Retinal pigment epithelial cell (primary cell): ENCODE measurements at regions not wholly inside any gene's neighbourhood (a gene's known extent, or its start where the extent isn't known, plus 50 kb on each side); places are given as distances from the start of the nearest gene placed in this dataset.

ENCODE experiments used
- DNase-seq: peaks from one replicate; pipeline ENCODE4 v3.0.0-alpha.2; 2010; ENCODE audit warnings: low read depth
- H3K4me3 ChIP-seq: 2 replicates; pipeline ENCODE4 v1.5.1; 2011; ENCODE audit warnings: mild to moderate bottlenecking, low read length, control low read depth, moderate library complexity
- CTCF ChIP-seq: conservative IDR thresholded peaks from 2 replicates; pipeline ENCODE4 v1.5.1; 2011; ENCODE audit warnings: low read depth, low read length, control low read depth, inconsistent platforms

DNA sequence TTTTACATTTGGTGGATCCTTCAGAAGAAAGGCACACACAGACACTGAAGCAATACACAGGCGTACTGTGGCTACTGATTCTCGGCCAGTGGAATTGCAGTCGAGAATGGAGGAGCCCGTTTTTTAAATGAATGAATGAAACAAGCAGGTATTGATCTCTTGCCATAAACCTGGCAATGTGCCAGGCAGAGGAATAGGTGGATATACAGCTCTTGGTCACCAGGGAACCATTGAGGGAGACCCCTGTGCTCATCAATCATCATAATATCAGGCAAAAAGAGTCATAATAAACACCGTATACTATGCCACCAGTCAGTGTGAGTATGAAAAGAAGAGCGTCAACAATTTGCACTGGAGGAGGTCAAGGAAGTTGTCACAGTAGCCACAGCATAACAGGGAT, 140.3 kb upstream of the FOXF1 start:
- no peak for TF ChIP-seq CTCF
- no peak overlapping the region for H3K4me3 ChIP-seq
- DNase-seq, result no peak

DNA sequence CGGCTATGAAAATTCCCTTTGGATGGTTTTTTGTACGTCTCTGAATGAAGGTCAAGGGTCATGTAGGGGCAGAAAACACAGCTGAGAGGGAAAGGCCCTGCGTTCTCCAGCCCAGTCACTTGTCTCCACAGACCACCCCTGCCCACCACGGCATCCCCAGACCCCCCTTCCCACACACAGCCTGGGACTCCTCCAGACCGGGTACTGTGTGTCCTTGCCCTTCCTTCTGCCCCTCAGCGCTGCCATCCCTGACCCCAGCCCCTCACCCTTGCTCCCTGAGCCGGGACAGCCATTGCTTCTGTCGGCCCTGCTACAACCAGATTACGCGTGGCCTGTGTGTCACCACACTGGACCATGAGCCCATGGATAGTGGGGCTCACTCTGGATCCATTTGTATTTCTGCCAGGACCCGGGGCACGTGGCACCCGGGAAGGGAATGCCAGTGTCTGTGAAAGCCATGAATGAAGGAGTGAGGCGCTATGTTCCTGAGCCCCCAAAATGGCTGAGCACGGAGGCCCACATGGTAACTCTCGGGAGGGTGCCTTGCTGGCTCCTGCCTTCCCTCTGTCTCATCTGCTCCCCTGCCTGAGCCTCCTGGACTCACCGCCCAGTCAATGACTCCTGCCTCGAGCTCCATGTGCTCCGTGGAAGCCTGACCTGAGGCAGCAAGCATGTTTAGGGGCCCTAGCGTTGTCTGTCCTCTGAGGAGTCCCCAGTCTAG, 139.1 kb upstream of the FOXF1 start:
- TF ChIP-seq CTCF, result no peak
- H3K4me3 ChIP-seq, result no peak overlapping the region
- DNase-seq, result no peak

GRCh38 chr16:86372193-86372592, 138.1 kb upstream of the FOXF1 start:
- no peak for TF ChIP-seq CTCF
- DNase-seq, result no peak

DNA sequence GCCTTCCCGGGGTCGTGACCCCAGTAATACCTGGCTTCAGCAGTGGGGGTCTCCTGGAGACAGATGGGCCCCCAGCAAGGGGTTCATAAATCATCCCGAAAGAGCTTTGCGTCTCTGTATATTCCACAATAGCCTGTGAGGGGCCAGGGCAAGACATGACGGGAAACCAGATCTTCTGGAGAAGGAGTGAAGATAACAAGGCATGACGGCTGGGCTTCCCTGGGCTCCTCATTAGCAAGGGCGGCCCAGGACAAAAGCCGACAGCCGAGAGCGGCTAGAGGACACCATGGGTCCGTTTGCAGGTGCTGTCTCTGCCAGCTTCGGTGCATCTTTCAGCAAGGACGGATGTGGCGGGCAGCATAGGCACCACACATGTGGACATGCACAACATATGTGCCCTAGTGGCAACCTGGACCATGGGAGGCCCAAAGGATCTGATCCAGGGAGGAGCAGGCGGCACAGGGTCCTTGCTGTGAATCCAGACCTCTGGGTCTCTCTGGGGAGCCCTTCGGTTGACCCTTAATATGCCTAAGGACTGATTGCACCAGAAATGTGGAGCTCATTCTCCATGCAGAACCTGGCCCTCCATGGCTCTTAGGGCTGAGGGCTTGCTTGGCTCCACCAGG, 136.9 kb upstream of the FOXF1 start:
- no peak overlapping the region for H3K4me3 ChIP-seq
- no peak for DNase-seq
- no peak for TF ChIP-seq CTCF

More at GRCh38 chr16:86372193-86372592, 138.1 kb upstream of the FOXF1 start:
- H3K4me3 ChIP-seq, result no peak overlapping the region

DNA sequence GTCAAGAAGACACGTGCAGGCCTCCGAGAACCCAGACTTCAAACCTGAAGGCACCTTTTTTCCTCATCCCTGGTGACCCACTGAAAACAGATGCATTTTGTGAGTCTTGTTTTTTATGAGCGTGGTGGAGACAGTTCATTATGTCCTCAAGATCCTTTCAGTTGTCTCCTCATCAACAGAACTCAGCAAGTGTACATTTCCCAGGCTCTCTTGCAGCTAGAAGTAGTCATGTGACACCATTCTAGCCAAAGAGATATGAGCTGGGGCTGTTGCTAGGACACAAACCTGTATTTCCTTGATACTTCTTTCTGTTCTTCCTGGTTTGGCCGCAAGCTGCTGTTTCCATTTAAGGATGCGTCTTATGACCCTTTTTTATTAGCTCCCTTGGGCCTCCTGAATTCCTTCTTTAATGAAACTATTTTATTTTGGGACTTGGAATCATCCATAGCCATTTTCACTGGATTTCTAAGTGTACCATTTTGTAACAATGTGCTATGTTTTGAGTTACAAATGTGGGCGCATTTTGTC, 135.7 kb upstream of the FOXF1 start:
- no peak for DNase-seq
- no peak overlapping the region for H3K4me3 ChIP-seq
- TF ChIP-seq CTCF, result no peak

DNA sequence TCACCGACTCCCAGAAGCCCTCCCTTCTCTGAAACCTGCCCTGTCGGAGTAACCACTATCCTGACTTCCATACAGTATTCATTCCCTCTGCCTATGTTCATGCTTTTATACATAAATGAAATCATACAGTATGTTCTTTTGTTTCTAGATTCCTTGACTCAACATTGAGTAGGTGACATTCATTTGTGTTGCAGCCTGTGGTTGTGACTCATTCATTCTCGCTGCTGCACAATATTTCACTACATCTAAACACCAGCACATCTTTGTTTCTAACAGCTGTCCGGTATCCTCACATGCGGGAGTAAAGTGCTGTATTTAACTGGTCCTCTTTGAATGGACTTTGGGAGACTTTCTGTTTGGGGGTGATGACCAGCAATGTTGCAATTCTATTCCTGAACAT, 135.0 kb upstream of the FOXF1 start:
- no peak overlapping the region for H3K4me3 ChIP-seq
- no peak for DNase-seq
- TF ChIP-seq CTCF, result no peak

DNA sequence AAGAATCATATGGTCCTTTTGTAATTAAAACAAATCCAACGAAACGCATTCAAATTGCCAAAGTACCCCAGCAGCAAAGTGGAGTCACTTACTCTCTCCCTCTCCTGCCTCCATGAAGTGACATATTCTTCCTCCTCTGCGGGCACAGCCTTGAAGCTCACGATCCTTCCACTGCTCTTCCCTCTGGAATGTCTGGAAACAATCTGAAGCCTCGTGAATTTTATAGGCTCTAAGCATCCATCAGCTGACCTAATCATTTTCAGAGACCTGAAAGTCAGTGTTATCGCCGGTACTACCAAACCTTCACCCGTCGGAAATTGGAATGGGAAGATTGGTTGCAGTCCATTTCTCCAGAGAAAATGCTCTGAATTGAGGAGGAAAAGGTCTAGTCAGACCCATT, 134.5 kb upstream of the FOXF1 start:
- H3K4me3 ChIP-seq, result no peak overlapping the region

More for the DNA sequence above, 134.5 kb upstream of the FOXF1 start:
- no peak for DNase-seq
- TF ChIP-seq CTCF, result no peak
